H1 (cell line): ENCODE measurements at regions not wholly inside any gene's neighbourhood (a gene's known extent, or its start where the extent isn't known, plus 50 kb on each side); places are given as distances from the start of the nearest gene placed in this dataset.

ENCODE experiments used
- CTCF ChIA-PET: fragments of 300-600 bp; sonication (Branson Sonifier 250); formaldehyde crosslinking; loops from one replicate; lab custom pipeline; 2021; ENCODE audit not compliant: partially characterized antibody; lab: Charles Lee
- POLR2A ChIA-PET: fragments of 300-600 bp; sonication (Branson Sonifier 250); formaldehyde crosslinking; loops from one replicate; lab custom pipeline; 2021; ENCODE audit warnings: inconsistent platforms; ENCODE audit not compliant: partially characterized antibody; lab: Charles Lee
- DNase-seq, 2 experiments: peaks; one replicate each; pipeline versions ENCODE4 v3.0.0 to v3.0.0-alpha.2; 2010 to 2022; ENCODE audit warnings: low spot score in 2 of 2, low read depth in 1 of 2, mixed read lengths in 1 of 2
- FAIRE-seq: peaks from 2 replicates; lab custom pipeline; 2011; peaks lifted over from hg19 to GRCh38; lab: Jason Lieb, UNC
- H2AFZ ChIP-seq: 2 replicates; pipeline ENCODE4 v1.8.1; 2012; ENCODE audit warnings: low read length, inconsistent platforms
- H2AK5ac ChIP-seq: 2 replicates; pipeline ENCODE4 v1.6.1; 2013; ENCODE audit warnings: low read depth, low read length
- H2BK120ac ChIP-seq: replicated peaks from 2 replicates; pipeline ENCODE3; 2013; ENCODE audit warnings: low read depth, low read length, inconsistent platforms
- H2BK12ac ChIP-seq: 2 replicates; pipeline ENCODE4 v1.6.1; 2013; ENCODE audit warnings: low read depth, low read length
- H2BK15ac ChIP-seq: 2 replicates; pipeline ENCODE4 v1.6.1; 2013; ENCODE audit warnings: low read length
- H2BK20ac ChIP-seq: 2 replicates; pipeline ENCODE4 v1.6.1; 2013; ENCODE audit warnings: low read length
- H2BK5ac ChIP-seq: 2 replicates; pipeline ENCODE4 v1.6.1; 2013; ENCODE audit warnings: low read depth, low read length
- H3K14ac ChIP-seq: 2 replicates; pipeline ENCODE4 v1.6.1; 2013; ENCODE audit warnings: inconsistent platforms; ENCODE audit not compliant: insufficient read length
- H3K18ac ChIP-seq: 2 replicates; pipeline ENCODE4 v1.6.1; 2013; ENCODE audit warnings: low read length; ENCODE audit errors: extremely low read depth
- H3K23ac ChIP-seq: 2 replicates; pipeline ENCODE4 v1.6.1; 2013; ENCODE audit warnings: inconsistent platforms; ENCODE audit not compliant: insufficient read length
- H3K23me2 ChIP-seq: 2 replicates; pipeline ENCODE4 v1.6.1; 2013; ENCODE audit warnings: low read depth, low read length
- H3K27ac ChIP-seq: 2 replicates; pipeline ENCODE4 v1.6.1; 2011; ENCODE audit warnings: low read depth, low read length, inconsistent platforms
- H3K27me3 ChIP-seq, 4 experiments: replicated peaks in 1 of 4; 1 replicate in 1 of 4; 2 replicates in 3 of 4; pipeline versions ENCODE4 v1.6.1 to v1.8.1; 2011 to 2013; ENCODE audit warnings: low read length in 3 of 4, mild to moderate bottlenecking in 3 of 4, inconsistent platforms in 2 of 4, mixed read lengths in 2 of 4, moderate library complexity in 1 of 4; ENCODE audit not compliant: control insufficient read depth in 3 of 4, insufficient read depth in 3 of 4; ENCODE audit errors: extremely low read depth in 1 of 4
- H3K36me3 ChIP-seq, 4 experiments: 2 replicates each; pipeline versions ENCODE4 v1.6.1 to v1.8.1; 2011 to 2013; ENCODE audit warnings: mild to moderate bottlenecking in 4 of 4, low read length in 3 of 4, moderate library complexity in 2 of 4, control low read depth in 1 of 4, inconsistent platforms in 1 of 4; ENCODE audit not compliant: insufficient read depth in 4 of 4, control insufficient read depth in 2 of 4
- H3K4ac ChIP-seq: replicated peaks from 2 replicates; pipeline ENCODE3; 2013; ENCODE audit warnings: low read length, low read depth, mixed read lengths, inconsistent platforms; ENCODE audit not compliant: insufficient read length
- H3K4me1 ChIP-seq, 4 experiments: replicated peaks in 1 of 4; 1 replicate in 1 of 4; 2 replicates in 3 of 4; pipeline versions ENCODE4 v1.6.1 to v1.8.1; 2011 to 2013; ENCODE audit warnings: low read length in 3 of 4, inconsistent platforms in 2 of 4, mixed read lengths in 1 of 4; ENCODE audit not compliant: insufficient read depth in 4 of 4, control insufficient read depth in 3 of 4
- H3K4me2 ChIP-seq, 2 experiments: 2 replicates each; pipeline versions ENCODE4 v1.6.1 to v1.8.1; 2011 to 2013; ENCODE audit warnings: low read depth in 2 of 2, low read length in 2 of 2, control low read depth in 1 of 2, inconsistent platforms in 1 of 2, mild to moderate bottlenecking in 1 of 2; ENCODE audit not compliant: insufficient read depth in 1 of 2
- H3K4me3 ChIP-seq, 4 experiments: fragments of 200-600, 300-600 bp in 1 of 4; sonication (generic), shearing (Covaris generic), sonication (Bioruptor Twin) in 1 of 4; 2 replicates each; pipeline versions ENCODE4 v1.5.1 to v1.8.1; 2011 to 2016; ENCODE audit warnings: low read length in 4 of 4, low read depth in 3 of 4, control low read depth in 2 of 4, inconsistent platforms in 2 of 4, mild to moderate bottlenecking in 2 of 4, mixed read lengths in 1 of 4, moderate library complexity in 1 of 4; ENCODE audit not compliant: insufficient read depth in 2 of 4; ENCODE audit errors: extremely low read depth in 1 of 4
- H3K56ac ChIP-seq: replicated peaks from 2 replicates; pipeline ENCODE3; 2013; ENCODE audit warnings: low read depth, mild to moderate bottlenecking, mixed read lengths, low read length, inconsistent platforms; ENCODE audit not compliant: insufficient read length
- H3K79me1 ChIP-seq: 2 replicates; pipeline ENCODE4 v1.6.1; 2013; ENCODE audit warnings: low read depth, low read length, control low read depth
- H3K79me2 ChIP-seq, 2 experiments: 2 replicates each; pipeline versions ENCODE4 v1.6.1 to v1.8.1; 2012 to 2013; ENCODE audit warnings: low read length in 2 of 2, mild to moderate bottlenecking in 2 of 2, inconsistent platforms in 1 of 2; ENCODE audit not compliant: insufficient read depth in 2 of 2, control insufficient read depth in 1 of 2
- H3K9ac ChIP-seq, 4 experiments: replicated peaks in 1 of 4; 1 replicate in 1 of 4; 2 replicates in 3 of 4; pipeline versions ENCODE4 v1.6.1 to v1.8.1; 2011 to 2013; ENCODE audit warnings: low read depth in 3 of 4, low read length in 3 of 4, control low read depth in 2 of 4, mild to moderate bottlenecking in 2 of 4, moderate library complexity in 2 of 4, inconsistent platforms in 1 of 4; ENCODE audit errors: extremely low read depth in 1 of 4
- H3K9me3 ChIP-seq, 2 experiments: 2 replicates each; pipeline versions ENCODE4 v1.6.1 to v1.8.1; 2012 to 2013; ENCODE audit warnings: mild to moderate bottlenecking in 2 of 2, moderate library complexity in 2 of 2, control low read depth in 1 of 2, inconsistent platforms in 1 of 2, low read depth in 1 of 2, low read length in 1 of 2, mixed read lengths in 1 of 2; ENCODE audit not compliant: insufficient read depth in 2 of 2
- H4K20me1 ChIP-seq, 2 experiments: replicated peaks in 1 of 2; 2 replicates each; pipeline versions ENCODE3 to v1.8.1; 2011 to 2013; ENCODE audit warnings: inconsistent platforms in 2 of 2, low read length in 2 of 2, mild to moderate bottlenecking in 1 of 2; ENCODE audit not compliant: insufficient read depth in 2 of 2, control insufficient read depth in 1 of 2
- H4K5ac ChIP-seq: 2 replicates; pipeline ENCODE4 v1.6.1; 2013; ENCODE audit warnings: low read length, low read depth, mixed read lengths, inconsistent platforms; ENCODE audit not compliant: insufficient read length
- H4K8ac ChIP-seq: 2 replicates; pipeline ENCODE4 v1.8.0; 2013; ENCODE audit warnings: mild to moderate bottlenecking, moderate library complexity, low read length, inconsistent platforms; ENCODE audit not compliant: insufficient read depth; ENCODE audit errors: extremely low read depth
- H4K91ac ChIP-seq: replicated peaks from 2 replicates; pipeline ENCODE3; 2013; ENCODE audit warnings: low read length, mixed read lengths, inconsistent platforms; ENCODE audit not compliant: insufficient read length
- CBX5 ChIP-seq: fragments of 300-800, 300-1000 bp; sonication (generic); IDR thresholded peaks from 2 replicates; pipeline ENCODE4 v1.7.1; 2016; ENCODE audit warnings: antibody characterized with exemption, low read length, low read depth
- CHD1 ChIP-seq: IDR thresholded peaks from 2 replicates; pipeline ENCODE4 v1.6.1; 2012; ENCODE audit warnings: low read depth, low read length, improper control_type of control experiment
- CHD2 ChIP-seq: IDR thresholded peaks from 2 replicates; pipeline ENCODE4 v1.6.1; 2012; ENCODE audit warnings: low read length, improper control_type of control experiment
- KDM5A ChIP-seq: fragments of 200-600 bp; IDR thresholded peaks from 2 replicates; pipeline ENCODE4 v1.7.1; 2012; ENCODE audit warnings: mild to moderate bottlenecking, low read length, inconsistent platforms, mixed read lengths
- NRF1 ChIP-seq: IDR thresholded peaks from 2 replicates; pipeline ENCODE4 v1.6.1; 2011; ENCODE audit warnings: mild to moderate bottlenecking, low read depth, low read length, improper control_type of control experiment
- PHF8 ChIP-seq: fragments of 200-600 bp; sonication (generic); conservative IDR thresholded peaks from 2 replicates; pipeline ENCODE4 v1.7.1; 2012; ENCODE audit warnings: low read depth, mild to moderate bottlenecking, inconsistent platforms, low read length, moderate library complexity
- WGBS, 2 experiments: shearing (Covaris generic) in 1 of 2; methylation state at CpG; one replicate each; pipeline versions ENCODE4 v1.1.6 to v1.1.7; 2013 to 2015; ENCODE audit warnings: low lambda C conversion rate in 2 of 2, mixed read lengths in 2 of 2, inconsistent platforms in 1 of 2, low coverage in 1 of 2, missing lambda C conversion rate in 1 of 2; ENCODE audit not compliant: insufficient replicate concordance in 2 of 2, insufficient coverage in 1 of 2, insufficient read length in 1 of 2; ENCODE audit errors: extremely low coverage in 1 of 2, missing lambda C conversion rate in 1 of 2; 5-methylcytosine and 5-hydroxymethylcytosine counted together
- TF ChIP-seq, protein P1 (sequence below): IDR thresholded peaks from 2 replicates; pipeline ENCODE4 v1.6.1; 2012; ENCODE audit warnings: low read length, inconsistent platforms

DNA sequence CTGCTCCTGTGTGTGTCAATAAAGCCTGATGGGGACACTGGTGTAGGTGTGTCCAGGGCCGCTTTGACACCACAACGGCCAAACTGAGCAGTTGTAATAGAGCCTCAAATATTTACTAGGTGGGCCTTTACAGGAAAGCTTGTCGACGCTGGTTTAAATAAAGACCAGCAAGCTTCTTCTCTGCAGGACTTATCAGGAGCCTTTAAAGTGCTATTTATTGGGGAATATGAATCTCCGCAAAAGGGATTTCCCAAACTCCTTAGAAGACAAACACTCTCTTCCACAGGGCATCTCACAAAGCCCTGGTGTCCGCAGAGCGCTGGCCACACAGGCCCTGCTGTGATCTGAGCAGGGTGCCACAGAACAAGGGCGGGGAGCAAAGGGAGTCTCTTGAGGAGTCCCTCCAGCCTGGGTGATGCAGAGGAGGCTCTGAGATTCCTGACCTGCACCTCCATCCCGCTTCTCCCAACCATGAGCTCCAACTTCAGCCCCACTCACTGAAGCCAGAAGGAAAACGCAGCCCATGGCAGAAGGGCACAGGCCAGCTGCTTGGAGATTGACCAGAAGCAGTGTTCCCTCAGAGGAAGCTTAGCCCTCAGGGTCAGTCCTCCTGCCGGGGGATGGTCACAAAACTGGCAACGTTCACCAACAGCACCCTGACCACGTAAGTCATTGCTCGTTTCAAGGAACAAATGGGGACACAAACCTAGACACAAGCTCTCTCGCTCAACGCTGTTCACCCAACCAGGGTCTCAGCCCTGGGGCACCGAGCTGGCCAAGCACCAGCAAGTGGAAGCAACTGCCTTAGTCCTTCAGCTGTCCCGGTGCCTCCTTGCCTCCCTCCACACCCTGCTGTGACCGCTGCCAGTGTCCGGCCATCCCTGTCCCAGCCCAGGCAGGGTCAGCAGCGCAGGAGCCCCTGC, 129.5 kb downstream of the OAT start:
- Histone ChIP-seq H3K36me3 (no peaks in the 10 kb centered on the region), H4K91ac (peak overlapping the region; percentile 47), H4K5ac (no peak overlapping the region), H3K27ac (no peak overlapping the region), H3K9ac (no peak overlapping the region; a peak in 1 of 7 replicates), H2BK20ac (no peak overlapping the region), H3K23ac (no peak overlapping the region), H3K79me1 (no peaks in the 10 kb centered on the region), H3K4me3 (no peak overlapping the region), H3K4me1 (no peaks in the 10 kb centered on the region; a peak in 1 of 7 replicates), H2AFZ (no peak overlapping the region), H4K8ac (peak overlapping the region; percentile 69), H2BK12ac (peak overlapping the region; percentile 55; the same call in 1 of the 2 replicates), H3K27me3 (no peaks in the 10 kb centered on the region; a peak in 1 of 7 replicates), H3K4ac (no peak overlapping the region), H2BK15ac (no peak overlapping the region), H4K20me1 (no peaks in the 10 kb centered on the region), H3K4me2 (no peak overlapping the region), H2BK5ac (no peak overlapping the region), H3K14ac (no peak overlapping the region), H2AK5ac (no peak overlapping the region), H3K56ac (no peak overlapping the region), H3K18ac (no peak overlapping the region), H2BK120ac (no peak overlapping the region), H3K79me2 (no peaks in the 10 kb centered on the region), H3K9me3 (no peaks in the 10 kb centered on the region), H3K23me2 (no peaks in the 10 kb centered on the region)
- WGBS, 2 experiments = 93% methylated on average over 21 of the region's 21 CpGs; no CpG with 5 or more reads in 1 of the 2 experiments
- DNase-seq = no peak
- ChIA-PET CTCF (interaction anchor here (0.6 to 3.0 kb wide), 8 partner anchors 10 to 294 kb away, joined by 3 to 18 read pairs (median 3); no protein-coding TSS in a partner anchor), POLR2A (interaction anchor here (1.2 kb wide), 1 partner anchor 9 kb away, joined by 5 read pairs; no protein-coding TSS in a partner anchor)
- FAIRE-seq = no peak
- TF ChIP-seq CHD1 (no peak), PHF8 (no peak), CHD2 (no peak), NRF1 (no peak), CBX5 (no peak), KDM5A (no peak)
- TF ChIP-seq, protein P1, sequence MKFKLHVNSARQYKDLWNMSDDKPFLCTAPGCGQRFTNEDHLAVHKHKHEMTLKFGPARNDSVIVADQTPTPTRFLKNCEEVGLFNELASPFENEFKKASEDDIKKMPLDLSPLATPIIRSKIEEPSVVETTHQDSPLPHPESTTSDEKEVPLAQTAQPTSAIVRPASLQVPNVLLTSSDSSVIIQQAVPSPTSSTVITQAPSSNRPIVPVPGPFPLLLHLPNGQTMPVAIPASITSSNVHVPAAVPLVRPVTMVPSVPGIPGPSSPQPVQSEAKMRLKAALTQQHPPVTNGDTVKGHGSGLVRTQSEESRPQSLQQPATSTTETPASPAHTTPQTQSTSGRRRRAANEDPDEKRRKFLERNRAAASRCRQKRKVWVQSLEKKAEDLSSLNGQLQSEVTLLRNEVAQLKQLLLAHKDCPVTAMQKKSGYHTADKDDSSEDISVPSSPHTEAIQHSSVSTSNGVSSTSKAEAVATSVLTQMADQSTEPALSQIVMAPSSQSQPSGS = no peak
